Mesothelial cell of epicardium (in vitro differentiated cells): ENCODE measurements at regions not wholly inside any gene's neighbourhood (a gene's known extent, or its start where the extent isn't known, plus 50 kb on each side); places are given as distances from the start of the nearest gene placed in this dataset.

Experiments used
- DNase-seq, 2 experiments: peaks; one replicate each; pipeline ENCODE4 v3.0.0; 2021; ENCODE audit warnings: low spot score in 2 of 2; ENCODE audit not compliant: unreplicated experiment in 2 of 2
- H3K27ac Mint-ChIP-seq: 2 replicates; pipeline ENCODE4 v1.8.0; 2021; ENCODE audit warnings: mixed read lengths
- H3K27me3 Mint-ChIP-seq: 2 replicates; pipeline ENCODE4 v1.8.0; 2021; ENCODE audit warnings: low read depth, mixed read lengths
- H3K36me3 Mint-ChIP-seq: 2 replicates; pipeline ENCODE4 v1.8.0; 2021; ENCODE audit warnings: mixed read lengths
- H3K4me1 Mint-ChIP-seq: 2 replicates; pipeline ENCODE4 v1.8.0; 2021; ENCODE audit warnings: mixed read lengths
- H3K4me3 Mint-ChIP-seq: 2 replicates; pipeline ENCODE4 v1.8.0; 2021; ENCODE audit warnings: mild to moderate bottlenecking, moderate library complexity, mixed read lengths
- H3K9me3 Mint-ChIP-seq: 2 replicates; pipeline ENCODE4 v1.8.0; 2021; ENCODE audit warnings: mixed read lengths
- TF ChIP-seq, protein P1 (sequence below): fragments of 200-600 bp; sonication (generic); IDR thresholded peaks from one replicate; pipeline ENCODE4 v1.5.0; 2021; ENCODE audit warnings: antibody characterized with exemption; ENCODE audit not compliant: unreplicated experiment

DNA sequence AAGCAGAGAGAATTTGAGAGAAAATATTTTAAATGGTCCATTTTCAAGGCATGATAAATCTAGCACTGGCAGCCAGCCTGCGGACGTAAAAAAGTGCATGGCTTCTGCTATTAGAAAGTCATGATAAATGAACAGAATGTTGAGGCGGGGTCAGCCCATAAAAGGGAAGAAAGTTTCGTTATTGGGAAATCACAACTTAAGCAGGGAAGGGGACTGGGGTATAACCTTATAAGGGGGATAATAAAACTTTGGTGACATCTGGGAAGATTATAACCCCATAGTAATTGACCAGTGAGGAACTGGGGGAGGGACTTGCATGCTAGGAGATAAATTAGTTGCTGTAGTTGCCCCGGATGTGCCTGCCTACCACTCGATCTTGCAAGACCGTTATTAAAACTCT, 88.4 kb upstream of the PLSCR4 start:
- Mint-ChIP-seq H3K27ac (no peak overlapping the region), H3K9me3 (peaks cover 16% of the 10 kb centered on the region), H3K4me1 (peaks cover 3% of the 10 kb centered on the region), H3K36me3 (no peaks in the 10 kb centered on the region), H3K27me3 (no peaks in the 10 kb centered on the region), H3K4me3 (no peak overlapping the region)
- TF ChIP-seq, protein P1, sequence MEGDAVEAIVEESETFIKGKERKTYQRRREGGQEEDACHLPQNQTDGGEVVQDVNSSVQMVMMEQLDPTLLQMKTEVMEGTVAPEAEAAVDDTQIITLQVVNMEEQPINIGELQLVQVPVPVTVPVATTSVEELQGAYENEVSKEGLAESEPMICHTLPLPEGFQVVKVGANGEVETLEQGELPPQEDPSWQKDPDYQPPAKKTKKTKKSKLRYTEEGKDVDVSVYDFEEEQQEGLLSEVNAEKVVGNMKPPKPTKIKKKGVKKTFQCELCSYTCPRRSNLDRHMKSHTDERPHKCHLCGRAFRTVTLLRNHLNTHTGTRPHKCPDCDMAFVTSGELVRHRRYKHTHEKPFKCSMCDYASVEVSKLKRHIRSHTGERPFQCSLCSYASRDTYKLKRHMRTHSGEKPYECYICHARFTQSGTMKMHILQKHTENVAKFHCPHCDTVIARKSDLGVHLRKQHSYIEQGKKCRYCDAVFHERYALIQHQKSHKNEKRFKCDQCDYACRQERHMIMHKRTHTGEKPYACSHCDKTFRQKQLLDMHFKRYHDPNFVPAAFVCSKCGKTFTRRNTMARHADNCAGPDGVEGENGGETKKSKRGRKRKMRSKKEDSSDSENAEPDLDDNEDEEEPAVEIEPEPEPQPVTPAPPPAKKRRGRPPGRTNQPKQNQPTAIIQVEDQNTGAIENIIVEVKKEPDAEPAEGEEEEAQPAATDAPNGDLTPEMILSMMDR: no peak
- no peak for DNase-seq

DNA sequence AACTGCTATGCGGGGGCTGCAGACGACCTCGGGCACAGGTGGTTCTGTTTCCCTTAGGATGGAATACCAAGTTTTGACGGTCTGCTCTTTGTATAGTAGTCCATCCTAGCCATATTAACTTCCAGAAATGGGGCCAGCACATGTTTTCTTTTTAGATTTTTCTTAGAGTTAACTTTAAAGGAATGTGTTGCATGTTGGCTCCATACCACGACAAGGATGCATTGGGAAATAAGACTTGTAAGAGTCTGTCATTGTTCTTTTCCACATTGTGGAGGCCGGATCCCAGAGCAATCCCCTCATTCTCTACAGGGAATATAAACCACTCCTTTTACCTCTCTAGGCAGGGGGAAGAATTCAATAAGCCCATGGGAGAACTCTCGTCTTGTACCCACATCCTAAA, 87.1 kb upstream of the PLSCR4 start:
- Mint-ChIP-seq H3K9me3 (peaks cover 16% of the 10 kb centered on the region), H3K36me3 (no peaks in the 10 kb centered on the region), H3K4me1 (no peaks in the 10 kb centered on the region), H3K27me3 (no peaks in the 10 kb centered on the region), H3K4me3 (no peak overlapping the region), H3K27ac (no peak overlapping the region)
- TF ChIP-seq, protein P1: no peak
- no peak for DNase-seq

DNA sequence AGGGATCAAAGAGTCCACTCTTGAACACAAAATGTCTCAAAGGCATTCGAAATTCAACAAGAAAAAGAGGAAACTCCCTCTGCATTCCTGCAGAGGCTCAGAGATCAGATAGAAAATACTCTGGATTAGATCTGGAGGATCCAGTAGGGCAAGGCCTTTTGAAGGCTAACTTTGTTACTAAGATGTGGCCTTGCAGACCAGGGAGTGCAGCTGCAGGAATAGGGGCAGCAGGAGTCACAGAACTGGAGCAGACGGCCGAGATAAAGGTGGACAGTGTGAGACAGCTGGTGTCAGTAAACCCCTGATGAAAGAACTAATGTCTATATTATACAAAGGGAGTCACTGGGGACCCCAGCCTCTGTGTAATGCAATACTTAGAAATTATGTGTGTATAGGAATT, 84.5 kb upstream of the PLSCR4 start:
- H3K4me3 Mint-ChIP-seq: no peak overlapping the region
- H3K36me3 Mint-ChIP-seq: no peaks in the 10 kb centered on the region
- H3K9me3 Mint-ChIP-seq: peaks cover 16% of the 10 kb centered on the region
- DNase-seq: no peak
- TF ChIP-seq, protein P1: no peak
- H3K27ac Mint-ChIP-seq: no peak overlapping the region
- H3K4me1 Mint-ChIP-seq: peaks cover 1% of the 10 kb centered on the region
- no peaks in the 10 kb centered on the region for H3K27me3 Mint-ChIP-seq

DNA sequence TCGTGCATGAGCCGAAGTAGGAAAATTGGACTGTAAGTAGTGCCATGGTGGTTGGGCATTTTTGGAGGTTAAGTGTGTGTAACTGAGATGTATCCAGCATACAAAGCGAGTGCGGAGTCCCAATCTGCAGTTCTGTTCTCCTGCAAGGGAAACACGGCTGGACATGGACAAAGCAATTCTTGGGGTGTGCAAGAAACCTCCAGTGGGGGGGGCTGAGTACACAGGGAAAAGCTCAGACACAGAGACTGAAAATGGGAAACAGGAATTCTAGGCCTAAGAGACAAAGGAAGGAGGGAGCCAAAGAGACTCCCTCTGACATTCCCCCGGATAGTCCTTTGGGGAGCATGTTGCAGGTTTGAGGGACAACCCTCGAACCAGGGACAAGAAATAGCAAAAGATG, 83.2 kb upstream of the PLSCR4 start:
- TF ChIP-seq, protein P1: no peak
- H3K27me3 Mint-ChIP-seq: no peaks in the 10 kb centered on the region
- no peak overlapping the region for H3K27ac Mint-ChIP-seq
- no peak overlapping the region for H3K4me3 Mint-ChIP-seq
- no peaks in the 10 kb centered on the region for H3K36me3 Mint-ChIP-seq
- H3K9me3 Mint-ChIP-seq: peaks cover 16% of the 10 kb centered on the region
- H3K4me1 Mint-ChIP-seq: peaks cover 4% of the 10 kb centered on the region
- DNase-seq: no peak

DNA sequence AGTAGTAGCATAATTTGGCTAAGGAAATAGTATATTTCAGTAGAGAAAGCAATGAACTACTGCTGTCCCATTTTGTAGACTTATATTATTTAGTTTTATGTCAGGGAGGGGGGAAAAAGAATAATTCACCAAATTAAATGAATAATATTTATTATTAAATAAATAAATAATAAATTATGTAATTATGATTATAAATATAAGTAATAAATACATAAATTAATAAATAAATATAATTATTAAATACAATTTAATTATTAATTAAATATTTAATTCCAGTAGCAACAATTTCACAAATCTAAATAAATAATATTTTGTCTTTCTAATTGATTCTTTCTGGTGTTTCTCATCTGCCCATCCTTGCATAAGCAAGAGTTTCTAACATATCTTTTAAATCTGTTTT, 81.1 kb upstream of the PLSCR4 start:
- Mint-ChIP-seq H3K4me1 (peaks cover 4% of the 10 kb centered on the region), H3K36me3 (no peaks in the 10 kb centered on the region), H3K4me3 (no peak overlapping the region), H3K27ac (no peak overlapping the region), H3K27me3 (no peaks in the 10 kb centered on the region), H3K9me3 (peaks cover 16% of the 10 kb centered on the region)
- TF ChIP-seq, protein P1: no peak
- no peak for DNase-seq

DNA sequence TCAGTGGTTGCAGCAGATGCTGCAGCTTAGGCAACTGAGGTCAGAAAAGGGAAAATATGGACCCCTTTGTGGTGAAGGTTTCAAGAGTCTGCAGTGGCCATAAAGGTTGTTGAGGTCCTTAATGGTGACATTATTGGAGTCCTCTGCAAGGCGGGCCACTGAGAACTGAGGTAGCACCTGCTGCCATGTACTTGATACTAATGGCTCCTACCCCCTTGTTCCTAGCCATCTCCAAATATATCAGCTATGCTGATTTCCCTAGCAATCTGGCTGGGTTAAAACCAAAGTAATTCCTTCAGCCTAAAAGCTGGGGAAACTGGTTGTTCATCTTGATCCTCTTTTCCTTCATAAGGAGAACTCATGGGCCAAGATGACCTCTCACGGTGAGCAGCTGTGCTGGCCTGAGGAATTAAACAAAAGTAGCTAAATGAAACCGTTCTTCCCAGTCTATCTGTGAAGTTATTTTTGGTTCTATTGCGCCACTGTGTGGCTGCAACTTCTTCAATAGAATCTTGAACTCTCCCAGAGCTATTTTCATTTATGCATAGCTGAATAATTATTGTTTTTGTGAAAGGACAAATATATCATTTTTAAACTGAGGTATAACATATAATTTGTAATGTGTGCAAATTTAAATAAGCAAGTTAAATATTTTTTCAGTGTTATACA, 76.1 kb upstream of the PLSCR4 start:
- Mint-ChIP-seq H3K27ac (no peak overlapping the region), H3K9me3 (peaks cover 7% of the 10 kb centered on the region), H3K4me3 (no peak overlapping the region), H3K36me3 (no peaks in the 10 kb centered on the region), H3K27me3 (no peaks in the 10 kb centered on the region), H3K4me1 (peaks cover 4% of the 10 kb centered on the region)
- TF ChIP-seq, protein P1: no peak
- no peak for DNase-seq
